ENCODE measurements at regions not wholly inside any gene's neighbourhood (a gene's known extent, or its start where the extent isn't known, plus 50 kb on each side); places are given as distances from the start of the nearest gene placed in this dataset.

DNA sequence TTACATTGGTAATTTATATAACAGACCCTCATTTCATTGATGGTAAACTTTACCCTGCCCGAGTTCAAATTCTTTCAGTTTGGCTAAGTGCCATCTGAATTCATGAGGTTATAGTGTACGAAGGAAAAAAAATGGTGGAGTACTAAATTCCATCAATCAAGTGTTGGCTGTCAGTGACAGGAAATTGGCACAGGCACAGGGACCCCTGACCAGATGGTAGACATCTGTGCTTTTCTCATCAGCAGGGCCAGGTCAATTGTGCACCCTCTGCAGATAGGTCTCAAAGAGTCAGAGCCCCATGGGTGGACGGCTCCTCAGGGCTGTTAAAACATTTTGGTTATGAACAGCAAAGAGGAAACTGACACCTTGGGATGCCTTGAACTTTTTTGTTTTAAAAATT lies 439.2 kb downstream of the SETBP1 start:
- Mint-ChIP-seq H3K4me1 (no peaks in the 10 kb centered on the region), H3K4me3 (no peak overlapping the region), H3K27me3 (no peaks in the 10 kb centered on the region), H3K9me3 (ENCODE audit: insufficient read depth) (no peaks in the 10 kb centered on the region), H3K27ac (no peak overlapping the region)
- no peaks in the 10 kb centered on the region for H3K27me3 ChIP-seq (replicated peaks in 1 of 4; ENCODE audit: control extremely low read depth in 1 of 4, control insufficient read depth in 3 of 4, insufficient read depth in 4 of 4, low read length in 3 of 4)
- intact Hi-C loops (cut with micrococcal nuclease), result no loop called here
- no peaks in the 10 kb centered on the region for H3K36me3 ChIP-seq (replicated peaks in 1 of 2; ENCODE audit: control extremely low read depth in 1 of 2, control insufficient read depth in 1 of 2, extremely low read depth in 1 of 2, insufficient read depth in 2 of 2, low read length in 1 of 2)
- no peak overlapping the region for H3K9ac ChIP-seq (ENCODE audit: low read length)
- TF ChIP-seq EZH2 (IDR thresholded peaks at IDR 0.05; ENCODE audit: borderline replicate concordance, insufficient read depth, low read depth, low read length, poor library complexity, severe bottlenecking), result no peak
- 38% methylated on average over 1 of the region's 3 CpGs for WGBS (ENCODE audit: insufficient coverage)
- no peak for DNase-seq
- H3K4me3 ChIP-seq (ENCODE audit: control extremely low read depth in 1 of 5, extremely low read depth in 1 of 5, insufficient read depth in 1 of 5, low read depth in 2 of 5, low read length in 4 of 5), result no peak overlapping the region
- no peak for ATAC-seq (ENCODE audit: low read depth)
- H4K20me1 ChIP-seq (ENCODE audit: control insufficient read depth, insufficient read depth, low read length, poor library complexity, severe bottlenecking), result no peaks in the 10 kb centered on the region
- no peaks in the 10 kb centered on the region for H3K9me3 ChIP-seq (ENCODE audit: control extremely low read depth in 1 of 3, control insufficient read depth in 2 of 3, insufficient read depth in 1 of 3, low read length in 2 of 3)
- H2AFZ ChIP-seq (ENCODE audit: insufficient read depth, low read depth, low read length, poor library complexity, severe bottlenecking), result no peak overlapping the region
- ChIA-PET POLR2A (interaction anchor here (0.7 kb wide), 1 partner anchor 74 kb away, joined by 5 read pairs; no protein-coding TSS in a partner anchor), CTCF (no interaction called here)
- no peak overlapping the region for H3K27ac ChIP-seq (ENCODE audit: low read length in 2 of 2)
- H3K4me2 ChIP-seq (replicated peaks; ENCODE audit: low read depth, low read length, poor library complexity, severe bottlenecking), result no peak overlapping the region
- no peaks in the 10 kb centered on the region for H3K79me2 ChIP-seq (ENCODE audit: control insufficient read depth, insufficient read depth, low read length)
- H3K4me1 ChIP-seq (ENCODE audit: control insufficient read depth in 2 of 2, insufficient read depth in 2 of 2, low read length in 2 of 2), result no peaks in the 10 kb centered on the region

DNA sequence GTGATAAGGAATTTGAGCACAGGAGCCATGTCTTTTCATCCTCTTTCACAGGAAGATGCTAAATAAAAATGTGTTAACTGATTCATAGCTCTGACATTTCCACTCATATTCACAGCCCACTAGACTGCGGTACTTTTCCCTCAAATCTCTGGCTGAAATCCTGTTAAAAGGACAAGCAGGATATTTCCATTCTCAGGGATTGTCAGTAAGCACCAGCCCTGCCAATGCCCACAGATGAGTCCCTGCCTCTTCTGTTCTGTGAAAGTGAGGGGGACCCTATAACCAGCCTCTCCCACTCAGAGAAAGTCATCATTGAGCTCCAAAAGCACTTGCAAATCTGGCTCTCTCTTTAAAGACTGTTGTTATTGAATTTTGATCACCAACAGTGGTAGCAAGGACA lies 440.5 kb downstream of the SETBP1 start:
- ChIA-PET CTCF (no interaction called here), POLR2A (no interaction called here)
- DNase-seq (no peak), ATAC-seq (ENCODE audit: low read depth) (no peak)
- Histone ChIP-seq H4K20me1 (ENCODE audit: control insufficient read depth, insufficient read depth, low read length, poor library complexity, severe bottlenecking) (no peaks in the 10 kb centered on the region), H3K27me3 (replicated peaks in 1 of 4; ENCODE audit: control extremely low read depth in 1 of 4, control insufficient read depth in 3 of 4, insufficient read depth in 4 of 4, low read length in 3 of 4) (no peaks in the 10 kb centered on the region), H3K4me2 (replicated peaks; ENCODE audit: low read depth, low read length, poor library complexity, severe bottlenecking) (no peak overlapping the region), H3K4me3 (ENCODE audit: control extremely low read depth in 1 of 5, extremely low read depth in 1 of 5, insufficient read depth in 1 of 5, low read depth in 2 of 5, low read length in 4 of 5) (no peak overlapping the region), H3K36me3 (replicated peaks in 1 of 2; ENCODE audit: control extremely low read depth in 1 of 2, control insufficient read depth in 1 of 2, extremely low read depth in 1 of 2, insufficient read depth in 2 of 2, low read length in 1 of 2) (no peaks in the 10 kb centered on the region), H3K9ac (ENCODE audit: low read length) (no peak overlapping the region), H3K27ac (ENCODE audit: low read length in 2 of 2) (no peak overlapping the region), H2AFZ (ENCODE audit: insufficient read depth, low read depth, low read length, poor library complexity, severe bottlenecking) (no peak overlapping the region), H3K79me2 (ENCODE audit: control insufficient read depth, insufficient read depth, low read length) (no peaks in the 10 kb centered on the region), H3K9me3 (ENCODE audit: control extremely low read depth in 1 of 3, control insufficient read depth in 2 of 3, insufficient read depth in 1 of 3, low read length in 2 of 3) (no peaks in the 10 kb centered on the region), H3K4me1 (ENCODE audit: control insufficient read depth in 2 of 2, insufficient read depth in 2 of 2, low read length in 2 of 2) (no peaks in the 10 kb centered on the region)
- TF ChIP-seq, protein P1, sequence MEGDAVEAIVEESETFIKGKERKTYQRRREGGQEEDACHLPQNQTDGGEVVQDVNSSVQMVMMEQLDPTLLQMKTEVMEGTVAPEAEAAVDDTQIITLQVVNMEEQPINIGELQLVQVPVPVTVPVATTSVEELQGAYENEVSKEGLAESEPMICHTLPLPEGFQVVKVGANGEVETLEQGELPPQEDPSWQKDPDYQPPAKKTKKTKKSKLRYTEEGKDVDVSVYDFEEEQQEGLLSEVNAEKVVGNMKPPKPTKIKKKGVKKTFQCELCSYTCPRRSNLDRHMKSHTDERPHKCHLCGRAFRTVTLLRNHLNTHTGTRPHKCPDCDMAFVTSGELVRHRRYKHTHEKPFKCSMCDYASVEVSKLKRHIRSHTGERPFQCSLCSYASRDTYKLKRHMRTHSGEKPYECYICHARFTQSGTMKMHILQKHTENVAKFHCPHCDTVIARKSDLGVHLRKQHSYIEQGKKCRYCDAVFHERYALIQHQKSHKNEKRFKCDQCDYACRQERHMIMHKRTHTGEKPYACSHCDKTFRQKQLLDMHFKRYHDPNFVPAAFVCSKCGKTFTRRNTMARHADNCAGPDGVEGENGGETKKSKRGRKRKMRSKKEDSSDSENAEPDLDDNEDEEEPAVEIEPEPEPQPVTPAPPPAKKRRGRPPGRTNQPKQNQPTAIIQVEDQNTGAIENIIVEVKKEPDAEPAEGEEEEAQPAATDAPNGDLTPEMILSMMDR (IDR thresholded peaks at IDR 0.05), result no peak
- no peak for TF ChIP-seq EZH2 (IDR thresholded peaks at IDR 0.05; ENCODE audit: borderline replicate concordance, insufficient read depth, low read depth, low read length, poor library complexity, severe bottlenecking)
- no peaks in the 10 kb centered on the region for H3K9me3 Mint-ChIP-seq (ENCODE audit: insufficient read depth)
- H3K4me1 Mint-ChIP-seq, result no peaks in the 10 kb centered on the region
- WGBS (ENCODE audit: insufficient coverage), result 100% methylated on average over 1 of the region's 1 CpG
- intact Hi-C loops (cut with micrococcal nuclease), result no loop called here
- H3K27me3 Mint-ChIP-seq, result no peaks in the 10 kb centered on the region
- no peak overlapping the region for H3K4me3 Mint-ChIP-seq
- H3K27ac Mint-ChIP-seq, result no peak overlapping the region
